DMS53 treated with DMSO at 0.1 percent for 48 hours (cell line): ENCODE measurements at regions not wholly inside any gene's neighbourhood (a gene's known extent, or its start where the extent isn't known, plus 50 kb on each side); places are given as distances from the start of the nearest gene placed in this dataset.
"Not testable (repeated sequence)": the region's sequence is repeated elsewhere in the genome, so short reads cannot be mapped to it uniquely, and the experiment has no call there.

ENCODE experiments used
- DNase-seq: peaks from one replicate; lab custom pipeline; 2025; ENCODE audit not compliant: unreplicated experiment; lab: John Stamatoyannopoulos, UW

GRCh38 chr12:125304029-125304428 lies 238.8 kb downstream of the AACS start:
- no peak for DNase-seq

- no peak for DNase-seq
These were observed 240.0 kb downstream of the AACS start for GRCh38 chr12:125305231-125305630.

GRCh38 chr12:125310461-125310860 lies 245.2 kb downstream of the AACS start:
- DNase-seq: no peak

- DNase-seq: no peak
These were observed 245.8 kb downstream of the AACS start for GRCh38 chr12:125311050-125311449.

- no peak for DNase-seq
These were observed 247.2 kb downstream of the AACS start for GRCh38 chr12:125312471-125312870.

GRCh38 chr12:125314051-125314755 lies 249.0 kb downstream of the AACS start:
- no peak for DNase-seq

GRCh38 chr12:125315771-125316170 lies 250.5 kb downstream of the AACS start:
- DNase-seq: no peak

- no peak for DNase-seq
These were observed 254.9 kb downstream of the AACS start for GRCh38 chr12:125320177-125320576.

GRCh38 chr12:125324861-125325490 lies 259.7 kb downstream of the AACS start:
- DNase-seq: no peak

- DNase-seq: no peak
These were observed 264.2 kb downstream of the AACS start for GRCh38 chr12:125329239-125330102.

GRCh38 chr12:125330645-125331341 lies 265.6 kb downstream of the AACS start:
- DNase-seq: no peak

- DNase-seq: no peak
These were observed 266.3 kb downstream of the AACS start for GRCh38 chr12:125331342-125332052.

GRCh38 chr12:125332900-125333299 lies 267.7 kb downstream of the AACS start:
- DNase-seq: no peak

GRCh38 chr12:125336246-125336645 lies 271.0 kb downstream of the AACS start:
- no peak for DNase-seq

GRCh38 chr12:125340791-125341190 lies 275.6 kb downstream of the AACS start:
- DNase-seq: no peak

GRCh38 chr12:125341422-125341821 lies 276.2 kb downstream of the AACS start:
- no peak for DNase-seq

GRCh38 chr12:125343649-125344048 lies 278.4 kb downstream of the AACS start:
- DNase-seq: no peak

GRCh38 chr12:125346362-125346761 lies 281.1 kb downstream of the AACS start:
- DNase-seq: no peak

- DNase-seq: no peak
These were observed 286.6 kb downstream of the AACS start for GRCh38 chr12:125351788-125352187.

GRCh38 chr12:125353002-125353401 lies 287.8 kb downstream of the AACS start:
- DNase-seq: not testable (repeated sequence)

- no peak for DNase-seq
These were observed 288.6 kb downstream of the AACS start for GRCh38 chr12:125353871-125354270.
